HG03520 (cell line): ENCODE measurements at regions not wholly inside any gene's neighbourhood (a gene's known extent, or its start where the extent isn't known, plus 50 kb on each side); places are given as distances from the start of the nearest gene placed in this dataset.

Experiments used
- ATAC-seq: cut with Tn5 transposase; IDR thresholded peaks from one replicate; pipeline ENCODE4 v1.9.1; 2021; ENCODE audit warnings: mild to moderate bottlenecking, moderate library complexity; ENCODE audit not compliant: unreplicated experiment

- no peak for ATAC-seq
Measured at GRCh38 chr4:173934933-173935620, 348.4 kb downstream of the FBXO8 start.

- ATAC-seq: no peak
Measured at GRCh38 chr4:173934201-173934600, 349.3 kb downstream of the FBXO8 start.

- ATAC-seq: no peak
Measured at GRCh38 chr4:173932701-173933100, 350.8 kb downstream of the FBXO8 start.

- no peak for ATAC-seq
Measured at GRCh38 chr4:173930329-173930967, 353.0 kb downstream of the FBXO8 start.

- no peak for ATAC-seq
Measured at GRCh38 chr4:173929921-173930320, 353.5 kb downstream of the FBXO8 start.

GRCh38 chr4:173924561-173924960 lies 358.9 kb downstream of the FBXO8 start:
- peak; percentile 71 for ATAC-seq

- ATAC-seq: no peak
Measured at GRCh38 chr4:173919861-173920260, 363.6 kb downstream of the FBXO8 start.

GRCh38 chr4:173919196-173919595 lies 364.3 kb downstream of the FBXO8 start:
- ATAC-seq: no peak

- no peak for ATAC-seq
Measured at GRCh38 chr4:173917255-173917960, 366.1 kb downstream of the FBXO8 start.

GRCh38 chr4:173913496-173913895 lies 370.0 kb downstream of the FBXO8 start:
- ATAC-seq: no peak

- ATAC-seq: no peak
Measured at GRCh38 chr4:173912384-173912783, 371.1 kb downstream of the FBXO8 start.

GRCh38 chr4:173910891-173911290 lies 372.6 kb downstream of the FBXO8 start:
- ATAC-seq: no peak

- ATAC-seq: no peak
Measured at GRCh38 chr4:173909294-173909693, 374.2 kb downstream of the FBXO8 start.

GRCh38 chr4:173899813-173900212 lies 369.8 kb upstream of the HAND2 start:
- no peak for ATAC-seq

GRCh38 chr4:173891072-173891471 lies 361.0 kb upstream of the HAND2 start:
- ATAC-seq: no peak

GRCh38 chr4:173883821-173884220 lies 353.8 kb upstream of the HAND2 start:
- no peak for ATAC-seq

- no peak for ATAC-seq
Measured at GRCh38 chr4:173880897-173881296, 350.9 kb upstream of the HAND2 start.

- no peak for ATAC-seq
Measured at GRCh38 chr4:173879509-173879908, 349.5 kb upstream of the HAND2 start.

- ATAC-seq: no peak
Measured at GRCh38 chr4:173878701-173879100, 348.7 kb upstream of the HAND2 start.

GRCh38 chr4:173871643-173872042 lies 341.6 kb upstream of the HAND2 start:
- no peak for ATAC-seq

GRCh38 chr4:173866322-173867026 lies 336.4 kb upstream of the HAND2 start:
- ATAC-seq: no peak
